Suppressor macrophage (primary cell): ENCODE measurements at regions not wholly inside any gene's neighbourhood (a gene's known extent, or its start where the extent isn't known, plus 50 kb on each side); places are given as distances from the start of the nearest gene placed in this dataset.
A peak's percentile ranks its signal among the peaks of the same experiment; 100 is the strongest.
"Not testable (repeated sequence)": the region's sequence is repeated elsewhere in the genome, so short reads cannot be mapped to it uniquely, and the experiment has no call there.

Experiments
- DNase-seq, 4 experiments: peaks; one replicate each; pipeline ENCODE4 v3.0.0-alpha.2; 2020 to 2022

GRCh38 chr9:91512235-91512634 is 88.6 kb upstream of the NFIL3 start:
- DNase-seq, result not testable (repeated sequence)

GRCh38 chr9:91503673-91504081 is 80.0 kb upstream of the NFIL3 start:
- DNase-seq, result peak; percentile 59 to 76 (median 69)

GRCh38 chr9:91502913-91503672 is 79.5 kb upstream of the NFIL3 start:
- no peak for DNase-seq

GRCh38 chr9:91502475-91502874 is 78.8 kb upstream of the NFIL3 start:
- DNase-seq, result no peak

- peak; percentile 30 to 77 (median 44) for DNase-seq
Observed at GRCh38 chr9:91500509-91501014, 76.9 kb upstream of the NFIL3 start.

- no peak for DNase-seq
Observed at GRCh38 chr9:91496351-91496750, 72.7 kb upstream of the NFIL3 start.

- no peak for DNase-seq
Observed at GRCh38 chr9:91495450-91495849, 71.8 kb upstream of the NFIL3 start.

- no peak for DNase-seq
Observed at GRCh38 chr9:91494751-91495150, 71.1 kb upstream of the NFIL3 start.

GRCh38 chr9:91492237-91492636 is 68.6 kb upstream of the NFIL3 start:
- no peak for DNase-seq

- no peak for DNase-seq
Observed at GRCh38 chr9:91491624-91492023, 68.0 kb upstream of the NFIL3 start.

- no peak for DNase-seq
Observed at GRCh38 chr9:91489361-91489899, 65.8 kb upstream of the NFIL3 start.

GRCh38 chr9:91488341-91488740 is 64.7 kb upstream of the NFIL3 start:
- DNase-seq, result no peak

- peak; percentile 13 to 45 (median 26) for DNase-seq
Observed at GRCh38 chr9:91486699-91487497, 63.3 kb upstream of the NFIL3 start.

- no peak for DNase-seq
Observed at GRCh38 chr9:91485006-91485405, 61.4 kb upstream of the NFIL3 start.

GRCh38 chr9:91483835-91484234 is 60.2 kb upstream of the NFIL3 start:
- no peak for DNase-seq

GRCh38 chr9:91483189-91483691 is 59.6 kb upstream of the NFIL3 start:
- no peak for DNase-seq

- DNase-seq, result no peak
Observed at GRCh38 chr9:91481972-91482371, 58.3 kb upstream of the NFIL3 start.

- DNase-seq, result no peak
Observed at GRCh38 chr9:91477106-91477505, 53.5 kb upstream of the NFIL3 start.

- no peak for DNase-seq
Observed at GRCh38 chr9:91474656-91475055, 51.0 kb upstream of the NFIL3 start.
